ENCODE measurements at regions not wholly inside any gene's neighbourhood (a gene's known extent, or its start where the extent isn't known, plus 50 kb on each side); places are given as distances from the start of the nearest gene placed in this dataset.
"Not testable (repeated sequence)": the region's sequence is repeated elsewhere in the genome, so short reads cannot be mapped to it uniquely, and the experiment has no call there.

GRCh38 chr6:81002126-81002525 lies 750.4 kb downstream of the TENT5A start:
- no peaks in the 10 kb centered on the region for H3K36me3 ChIP-seq
- no peaks in the 10 kb centered on the region for H3K4me1 ChIP-seq
- TF ChIP-seq POLR2AphosphoS5 (IDR thresholded peaks at IDR 0.05) = no peak
- no peak for TF ChIP-seq POLR2A (IDR thresholded peaks at IDR 0.05; ENCODE audit: low read depth)
- no peak for TF ChIP-seq EP300 (IDR thresholded peaks at IDR 0.05)
- no peak for TF ChIP-seq CTCF (IDR thresholded peaks at IDR 0.05)
- H3K4me3 ChIP-seq = no peak overlapping the region
- H3K9me3 ChIP-seq = peaks cover 0 to 19% (median 8%) of the 10 kb centered on the region in 4 donors
- WGBS = 31% methylated on average over 1 of the region's 1 CpG
- H3K27me3 ChIP-seq = no peaks in the 10 kb centered on the region
- no peak for DNase-seq (ENCODE audit: extremely low spot score)
- intact Hi-C loops (cut with DNase I) = no loop called here
- H3K27ac ChIP-seq (replicated peaks in 1 of 4) = no peak overlapping the region

GRCh38 chr6:80991316-80991715 lies 761.2 kb downstream of the TENT5A start:
- no peaks in the 10 kb centered on the region for H3K27me3 ChIP-seq
- no peak for DNase-seq (ENCODE audit: extremely low spot score)
- H3K36me3 ChIP-seq = no peaks in the 10 kb centered on the region
- intact Hi-C loops (cut with DNase I) = no loop called here
- peaks cover 0 to 14% (median 10%) of the 10 kb centered on the region in 4 donors for H3K9me3 ChIP-seq
- TF ChIP-seq EP300 (IDR thresholded peaks at IDR 0.05) (no peak), POLR2AphosphoS5 (IDR thresholded peaks at IDR 0.05) (no peak), CTCF (IDR thresholded peaks at IDR 0.05) (no peak), POLR2A (IDR thresholded peaks at IDR 0.05; ENCODE audit: low read depth) (no peak)
- whole genome bisulfite sequencing = 54% methylated on average over 2 of the region's 2 CpGs
- no peak overlapping the region for H3K4me3 ChIP-seq
- H3K4me1 ChIP-seq = no peaks in the 10 kb centered on the region
- H3K27ac ChIP-seq (replicated peaks in 1 of 4) = no peak overlapping the region

DNA sequence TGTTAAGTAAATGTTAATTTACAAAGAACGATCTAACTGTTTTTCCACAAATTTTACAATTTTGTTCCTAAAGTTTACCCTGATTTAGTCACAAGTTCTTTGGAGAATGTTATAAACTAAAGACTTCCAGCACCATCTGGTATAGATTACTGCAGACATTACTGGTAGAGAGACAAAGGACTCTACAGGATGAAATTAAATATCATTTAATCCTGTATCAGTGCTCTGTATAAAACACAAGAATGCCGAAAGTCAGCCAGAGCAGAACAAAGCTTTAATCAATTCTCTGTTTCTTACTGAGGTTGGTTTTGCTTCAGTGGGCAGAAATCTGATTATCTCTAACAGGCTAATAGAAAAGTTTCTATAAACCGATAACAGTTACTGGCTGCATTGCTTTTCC lies 763.6 kb downstream of the TENT5A start:
- intact Hi-C loops (cut with DNase I) = no loop called here
- no peaks in the 10 kb centered on the region for H3K27me3 ChIP-seq
- H3K4me1 ChIP-seq = no peaks in the 10 kb centered on the region
- no peaks in the 10 kb centered on the region for H3K36me3 ChIP-seq
- 47% methylated on average over 3 of the region's 3 CpGs for WGBS
- H3K27ac ChIP-seq (replicated peaks in 1 of 4) = no peak overlapping the region
- no peak overlapping the region for H3K4me3 ChIP-seq
- TF ChIP-seq POLR2AphosphoS5 (IDR thresholded peaks at IDR 0.05) (no peak), EP300 (IDR thresholded peaks at IDR 0.05) (no peak), CTCF (IDR thresholded peaks at IDR 0.05) (no peak), POLR2A (IDR thresholded peaks at IDR 0.05; ENCODE audit: low read depth) (no peak)
- peaks cover 0 to 14% (median 10%) of the 10 kb centered on the region in 4 donors for H3K9me3 ChIP-seq
- DNase-seq (ENCODE audit: extremely low spot score) = no peak

DNA sequence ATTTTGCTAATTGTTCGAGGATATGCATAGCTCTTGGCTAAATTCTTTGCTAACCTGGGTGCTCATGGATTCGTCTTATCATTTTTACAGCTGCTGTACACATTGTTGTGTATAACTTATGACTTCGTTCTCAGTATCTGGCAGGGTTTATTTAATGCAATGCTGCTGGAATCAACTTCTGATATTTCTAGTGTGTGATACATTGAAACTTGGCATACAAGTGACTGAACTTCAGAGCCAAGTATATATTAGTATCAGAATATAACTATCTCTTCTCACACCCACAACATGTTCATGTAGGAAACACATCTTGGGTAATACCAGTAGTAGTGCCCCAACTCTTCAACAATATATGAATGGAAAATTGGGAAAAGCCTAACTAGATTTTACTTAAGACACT lies 764.2 kb downstream of the TENT5A start:
- no peak for DNase-seq (ENCODE audit: extremely low spot score)
- no peaks in the 10 kb centered on the region for H3K36me3 ChIP-seq
- no peaks in the 10 kb centered on the region for H3K27me3 ChIP-seq
- no peaks in the 10 kb centered on the region for H3K4me1 ChIP-seq
- H3K9me3 ChIP-seq = peaks cover 0 to 14% (median 9%) of the 10 kb centered on the region in 4 donors
- no peak for TF ChIP-seq CTCF (IDR thresholded peaks at IDR 0.05)
- no peak for TF ChIP-seq POLR2AphosphoS5 (IDR thresholded peaks at IDR 0.05)
- no peak for TF ChIP-seq EP300 (IDR thresholded peaks at IDR 0.05)
- no peak for TF ChIP-seq POLR2A (IDR thresholded peaks at IDR 0.05; ENCODE audit: low read depth)
- no peak overlapping the region for H3K4me3 ChIP-seq
- no peak overlapping the region for H3K27ac ChIP-seq (replicated peaks in 1 of 4)
- 62% methylated on average over 3 of the region's 3 CpGs for WGBS
- intact Hi-C loops (cut with DNase I) = no loop called here

GRCh38 chr6:80981226-80981625 lies 771.3 kb downstream of the TENT5A start:
- H3K27me3 ChIP-seq; intact Hi-C loops (cut with DNase I); H3K36me3 ChIP-seq; H3K9me3 ChIP-seq; DNase-seq (ENCODE audit: extremely low spot score); H3K4me3 ChIP-seq; H3K27ac ChIP-seq (replicated peaks in 1 of 4); H3K4me1 ChIP-seq: not testable (repeated sequence)
- WGBS = 96% methylated on average over 2 of the region's 2 CpGs

All from esophagus muscularis mucosa (tissue), 4 donors.